ENCODE measurements at regions not wholly inside any gene's neighbourhood (a gene's known extent, or its start where the extent isn't known, plus 50 kb on each side); places are given as distances from the start of the nearest gene placed in this dataset.

DNA sequence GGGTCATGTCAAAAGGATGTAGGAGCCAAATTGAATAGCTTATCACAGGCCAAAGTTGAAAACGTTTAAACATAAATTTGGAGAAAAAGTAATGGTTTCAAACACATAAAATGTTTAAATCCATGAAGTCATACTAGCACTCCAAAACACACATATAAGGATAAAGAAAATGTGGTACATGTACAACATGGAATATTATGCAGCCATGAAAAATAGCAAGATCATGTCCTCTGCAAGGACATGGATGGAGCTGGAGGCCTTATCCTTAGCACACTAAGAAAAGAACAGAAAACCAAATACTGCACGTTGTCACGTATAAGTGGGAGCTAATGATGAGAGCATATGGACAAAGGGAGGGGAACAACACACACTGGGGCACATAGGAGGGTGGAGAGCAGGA is 911.7 kb upstream of the PCDH20 start:
- DNase-seq (ENCODE audit: low spot score, unreplicated experiment): no peak
- TF ChIP-seq, protein P1, sequence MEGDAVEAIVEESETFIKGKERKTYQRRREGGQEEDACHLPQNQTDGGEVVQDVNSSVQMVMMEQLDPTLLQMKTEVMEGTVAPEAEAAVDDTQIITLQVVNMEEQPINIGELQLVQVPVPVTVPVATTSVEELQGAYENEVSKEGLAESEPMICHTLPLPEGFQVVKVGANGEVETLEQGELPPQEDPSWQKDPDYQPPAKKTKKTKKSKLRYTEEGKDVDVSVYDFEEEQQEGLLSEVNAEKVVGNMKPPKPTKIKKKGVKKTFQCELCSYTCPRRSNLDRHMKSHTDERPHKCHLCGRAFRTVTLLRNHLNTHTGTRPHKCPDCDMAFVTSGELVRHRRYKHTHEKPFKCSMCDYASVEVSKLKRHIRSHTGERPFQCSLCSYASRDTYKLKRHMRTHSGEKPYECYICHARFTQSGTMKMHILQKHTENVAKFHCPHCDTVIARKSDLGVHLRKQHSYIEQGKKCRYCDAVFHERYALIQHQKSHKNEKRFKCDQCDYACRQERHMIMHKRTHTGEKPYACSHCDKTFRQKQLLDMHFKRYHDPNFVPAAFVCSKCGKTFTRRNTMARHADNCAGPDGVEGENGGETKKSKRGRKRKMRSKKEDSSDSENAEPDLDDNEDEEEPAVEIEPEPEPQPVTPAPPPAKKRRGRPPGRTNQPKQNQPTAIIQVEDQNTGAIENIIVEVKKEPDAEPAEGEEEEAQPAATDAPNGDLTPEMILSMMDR (IDR thresholded peaks at IDR 0.05; ENCODE audit: unreplicated experiment): no peak
- Mint-ChIP-seq H3K36me3 (ENCODE audit: insufficient read depth) (no peaks in the 10 kb centered on the region), H3K27me3 (no peaks in the 10 kb centered on the region), H3K27ac (no peak overlapping the region), H3K9me3 (ENCODE audit: low read depth) (peaks cover 9% of the 10 kb centered on the region), H3K4me1 (ENCODE audit: low read depth) (no peaks in the 10 kb centered on the region), H3K4me3 (ENCODE audit: low read depth) (no peak overlapping the region)

DNA sequence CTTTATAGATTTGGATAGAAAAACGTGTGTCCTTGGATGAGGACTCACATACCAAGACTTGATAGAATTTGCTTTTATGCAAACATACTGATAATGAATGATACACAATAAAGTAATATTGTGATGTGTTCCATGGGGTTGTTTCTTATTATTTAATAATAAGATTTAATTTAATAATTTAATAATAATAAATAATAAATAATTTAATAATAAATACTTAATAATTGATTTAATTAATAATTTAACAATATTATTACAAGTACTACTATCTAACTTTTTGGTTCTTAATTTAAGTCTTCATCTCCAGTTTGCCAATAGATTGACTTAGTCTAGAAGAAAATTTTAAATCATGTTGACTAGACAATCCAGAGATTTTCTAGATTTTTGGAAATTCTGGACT is 909.2 kb upstream of the PCDH20 start:
- TF ChIP-seq, protein P1 (IDR thresholded peaks at IDR 0.05; ENCODE audit: unreplicated experiment): no peak
- H3K9me3 Mint-ChIP-seq (ENCODE audit: low read depth): peaks cover 9% of the 10 kb centered on the region
- no peak overlapping the region for H3K27ac Mint-ChIP-seq
- H3K36me3 Mint-ChIP-seq (ENCODE audit: insufficient read depth): no peaks in the 10 kb centered on the region
- no peak overlapping the region for H3K4me3 Mint-ChIP-seq (ENCODE audit: low read depth)
- H3K27me3 Mint-ChIP-seq: no peaks in the 10 kb centered on the region
- no peak for DNase-seq (ENCODE audit: low spot score, unreplicated experiment)
- peaks cover 9% of the 10 kb centered on the region for H3K4me1 Mint-ChIP-seq (ENCODE audit: low read depth)

DNA sequence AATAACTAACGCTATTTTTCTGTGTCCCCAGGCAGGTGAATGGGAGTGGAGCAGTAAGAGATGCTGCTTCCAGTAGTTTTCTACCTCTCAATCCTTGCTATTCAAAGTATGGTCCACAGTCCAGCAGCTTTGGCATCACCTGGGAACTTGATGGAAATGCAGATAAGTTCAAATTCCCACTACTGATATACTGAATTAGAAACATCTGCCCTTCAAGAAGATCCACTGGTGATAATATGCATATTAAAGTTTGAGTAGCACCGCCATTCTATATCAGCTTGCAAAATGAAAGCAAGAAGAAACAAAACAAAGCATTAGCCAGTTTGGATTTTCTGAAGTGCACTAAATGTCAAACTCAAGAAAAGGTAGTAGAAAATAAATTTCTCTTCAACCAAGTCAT is 906.2 kb upstream of the PCDH20 start:
- H3K4me1 Mint-ChIP-seq (ENCODE audit: low read depth): peaks cover 10% of the 10 kb centered on the region
- H3K27me3 Mint-ChIP-seq: no peaks in the 10 kb centered on the region
- H3K36me3 Mint-ChIP-seq (ENCODE audit: insufficient read depth): no peaks in the 10 kb centered on the region
- TF ChIP-seq, protein P1 (IDR thresholded peaks at IDR 0.05; ENCODE audit: unreplicated experiment): no peak
- no peak overlapping the region for H3K4me3 Mint-ChIP-seq (ENCODE audit: low read depth)
- H3K9me3 Mint-ChIP-seq (ENCODE audit: low read depth): no peaks in the 10 kb centered on the region
- H3K27ac Mint-ChIP-seq: no peak overlapping the region
- no peak for DNase-seq (ENCODE audit: low spot score, unreplicated experiment)

DNA sequence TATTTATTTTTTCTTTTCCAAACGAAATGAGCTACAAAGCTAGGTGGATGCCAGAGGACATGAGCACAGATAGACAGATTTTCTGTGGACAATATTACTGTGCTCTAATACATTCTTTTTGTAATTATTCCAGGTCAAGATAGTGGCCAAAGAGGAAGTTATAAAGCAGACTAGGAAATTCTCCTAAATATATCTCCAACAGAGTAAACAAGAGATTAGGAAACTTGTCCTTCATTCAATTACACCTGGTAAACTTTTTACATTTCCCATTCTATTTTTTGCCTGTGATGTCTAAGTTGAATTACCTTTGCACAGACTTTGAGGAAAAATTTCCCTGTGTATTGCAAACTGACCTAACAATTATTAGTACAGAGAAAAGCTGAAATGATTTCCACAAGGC is 905.5 kb upstream of the PCDH20 start:
- no peak overlapping the region for H3K4me3 Mint-ChIP-seq (ENCODE audit: low read depth)

DNA sequence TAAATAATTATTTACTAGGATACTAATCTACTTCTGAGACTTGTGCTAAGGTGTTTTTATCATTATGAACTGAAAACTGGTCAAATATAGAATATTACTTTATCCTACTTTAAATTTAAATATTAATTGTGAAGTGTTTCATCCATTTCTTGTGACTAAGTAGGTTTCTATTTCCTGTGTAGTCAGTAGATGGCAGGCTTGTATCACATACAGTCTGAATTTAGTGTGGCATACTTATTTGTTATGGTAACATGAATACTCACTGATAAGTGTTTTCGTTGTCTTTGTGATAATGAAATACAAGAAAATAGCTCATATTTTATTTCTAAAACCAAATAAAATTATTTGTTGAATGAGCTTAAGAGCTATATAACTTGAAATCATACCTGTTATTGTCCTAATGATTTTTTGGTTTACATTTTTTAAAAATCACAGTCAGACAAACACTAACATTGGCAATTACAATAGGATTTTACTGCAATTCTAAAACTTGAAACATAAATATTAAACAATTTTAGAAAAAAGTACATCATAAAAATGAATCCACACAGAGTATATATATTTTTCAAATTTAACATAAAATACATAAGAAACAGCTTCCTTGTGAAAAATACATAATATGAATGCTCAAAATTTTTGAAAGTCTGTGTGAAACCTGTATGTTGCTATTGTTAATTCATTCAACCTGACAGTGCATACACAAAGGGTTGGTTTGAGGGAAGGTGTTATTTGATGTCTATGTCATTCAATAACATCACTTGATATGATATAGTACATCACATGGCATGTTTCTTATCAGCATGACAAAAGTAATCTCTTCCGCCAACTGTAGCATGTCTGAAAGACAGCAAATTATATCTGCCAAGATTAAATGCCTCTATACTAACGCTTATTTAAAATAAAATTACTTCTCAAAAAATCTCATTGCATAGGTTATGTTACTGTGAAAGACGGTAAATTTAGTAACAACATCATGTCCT is 904.8 kb upstream of the PCDH20 start:
- Mint-ChIP-seq H3K4me1 (ENCODE audit: low read depth) (peaks cover 10% of the 10 kb centered on the region), H3K4me3 (ENCODE audit: low read depth) (no peak overlapping the region), H3K27me3 (no peaks in the 10 kb centered on the region), H3K36me3 (ENCODE audit: insufficient read depth) (no peaks in the 10 kb centered on the region), H3K9me3 (ENCODE audit: low read depth) (no peaks in the 10 kb centered on the region), H3K27ac (no peak overlapping the region)
- TF ChIP-seq, protein P1 (IDR thresholded peaks at IDR 0.05; ENCODE audit: unreplicated experiment): peak; percentile 88
- no peak for DNase-seq (ENCODE audit: low spot score, unreplicated experiment)

More for the DNA sequence above, 905.5 kb upstream of the PCDH20 start:
- H3K36me3 Mint-ChIP-seq (ENCODE audit: insufficient read depth): no peaks in the 10 kb centered on the region
- TF ChIP-seq, protein P1 (IDR thresholded peaks at IDR 0.05; ENCODE audit: unreplicated experiment): no peak
- no peaks in the 10 kb centered on the region for H3K9me3 Mint-ChIP-seq (ENCODE audit: low read depth)
- peaks cover 10% of the 10 kb centered on the region for H3K4me1 Mint-ChIP-seq (ENCODE audit: low read depth)
- H3K27ac Mint-ChIP-seq: no peak overlapping the region
- no peak for DNase-seq (ENCODE audit: low spot score, unreplicated experiment)
- H3K27me3 Mint-ChIP-seq: no peaks in the 10 kb centered on the region
